ENCODE measurements at regions not wholly inside any gene's neighbourhood (a gene's known extent, or its start where the extent isn't known, plus 50 kb on each side); places are given as distances from the start of the nearest gene placed in this dataset.

DNA sequence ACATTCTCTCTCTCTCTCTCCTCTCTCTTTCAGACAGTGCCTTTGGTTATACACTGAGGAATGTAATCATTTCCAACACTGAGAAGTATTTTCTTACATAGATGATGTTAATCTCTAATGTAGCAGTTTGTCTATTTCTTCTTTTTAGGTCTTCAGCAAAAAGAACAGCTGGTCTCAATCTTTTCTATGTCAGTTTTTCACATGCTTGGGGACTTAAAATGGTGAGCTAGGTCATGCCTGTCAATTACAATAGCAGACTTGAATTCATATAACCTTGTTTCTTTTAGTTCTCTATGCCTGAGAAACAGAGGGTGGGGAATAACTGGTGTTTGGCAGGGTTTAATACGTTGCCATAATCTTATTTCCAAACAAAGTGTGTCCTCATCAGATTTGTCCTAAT, 786.2 kb downstream of the SQOR start:
- no peak for TF ChIP-seq CTCF (IDR thresholded peaks at IDR 0.05; ENCODE audit: insufficient read depth, low read length)
- no peak overlapping the region for H3K4me3 ChIP-seq (ENCODE audit: low read depth, low read length)
- no peak for DNase-seq (ENCODE audit: low read depth)

GRCh38 chr15:46441294-46442062, 806.6 kb downstream of the SQOR start:
- no peak for TF ChIP-seq CTCF (IDR thresholded peaks at IDR 0.05; ENCODE audit: insufficient read depth, low read length)
- no peak overlapping the region for H3K4me3 ChIP-seq (ENCODE audit: low read depth, low read length)
- no peak for DNase-seq (ENCODE audit: low read depth)

- no peak for DNase-seq (ENCODE audit: low read depth)
- H3K4me3 ChIP-seq (ENCODE audit: low read depth, low read length): no peak overlapping the region
- no peak for TF ChIP-seq CTCF (IDR thresholded peaks at IDR 0.05; ENCODE audit: insufficient read depth, low read length)
These were observed 807.4 kb downstream of the SQOR start for GRCh38 chr15:46442184-46442583.

DNA sequence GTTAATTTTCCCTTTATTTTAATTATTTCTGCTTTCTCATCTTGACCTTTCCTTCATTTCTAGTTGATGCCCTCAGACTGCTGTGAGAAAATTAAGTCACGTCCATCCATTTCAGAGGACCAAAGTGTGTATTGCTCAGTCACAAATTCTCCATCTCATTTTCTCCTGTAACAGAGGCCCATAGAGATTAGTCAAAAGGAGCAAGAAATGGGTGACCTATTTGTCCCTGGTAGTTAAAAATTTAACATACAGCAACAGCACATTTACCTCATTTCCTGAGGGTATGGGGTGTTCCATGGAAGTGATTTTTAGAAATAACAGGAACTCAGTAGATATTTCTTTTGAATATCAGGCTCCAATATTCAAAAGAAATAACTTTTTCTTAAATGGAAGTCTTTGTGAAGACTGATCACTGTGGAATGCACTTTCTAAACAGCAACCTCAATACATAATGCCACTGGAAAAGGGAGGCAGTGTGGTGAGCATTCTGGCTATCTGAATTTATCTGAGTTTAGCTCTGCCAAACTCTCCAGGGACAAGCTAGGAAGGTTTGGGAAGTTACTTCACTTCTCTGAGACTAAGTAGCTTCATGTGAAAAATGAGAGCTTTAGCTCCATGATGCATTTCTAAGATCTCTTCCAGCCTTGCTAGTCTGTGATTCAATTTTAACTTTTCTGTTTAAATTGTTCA, 808.2 kb downstream of the SQOR start:
- H3K4me3 ChIP-seq (ENCODE audit: low read depth, low read length): no peak overlapping the region
- no peak for DNase-seq (ENCODE audit: low read depth)
- no peak for TF ChIP-seq CTCF (IDR thresholded peaks at IDR 0.05; ENCODE audit: insufficient read depth, low read length)

- no peak overlapping the region for H3K4me3 ChIP-seq (ENCODE audit: low read depth, low read length)
- TF ChIP-seq CTCF (IDR thresholded peaks at IDR 0.05; ENCODE audit: insufficient read depth, low read length): no peak
- DNase-seq (ENCODE audit: low read depth): no peak
These were observed 815.4 kb downstream of the SQOR start for GRCh38 chr15:46450112-46450809.

- no peak for DNase-seq (ENCODE audit: low read depth)
- no peak overlapping the region for H3K4me3 ChIP-seq (ENCODE audit: low read depth, low read length)
- TF ChIP-seq CTCF (IDR thresholded peaks at IDR 0.05; ENCODE audit: insufficient read depth, low read length): no peak
These were observed 816.0 kb downstream of the SQOR start for GRCh38 chr15:46450810-46451182.

All from fibroblast of the aortic adventitia (primary cell).